IPS-20b (cell line): ENCODE measurements at regions not wholly inside any gene's neighbourhood (a gene's known extent, or its start where the extent isn't known, plus 50 kb on each side); places are given as distances from the start of the nearest gene placed in this dataset.

Experiments used
- H3K27ac ChIP-seq: one replicate; pipeline ENCODE4 v1.5.1; 2013; ENCODE audit warnings: low read length
- H3K27me3 ChIP-seq: 2 replicates; pipeline ENCODE4 v1.6.1; 2013; ENCODE audit warnings: mild to moderate bottlenecking, low read length, inconsistent platforms; ENCODE audit not compliant: insufficient read depth
- H3K36me3 ChIP-seq: 2 replicates; pipeline ENCODE4 v1.6.1; 2013; ENCODE audit warnings: low read depth, mild to moderate bottlenecking, inconsistent platforms, low read length, moderate library complexity; ENCODE audit not compliant: insufficient read depth
- H3K4me1 ChIP-seq: 2 replicates; pipeline ENCODE4 v1.6.1; 2013; ENCODE audit warnings: mild to moderate bottlenecking, control low read depth, inconsistent platforms, low read length, moderate library complexity; ENCODE audit not compliant: insufficient read depth
- H3K4me3 ChIP-seq: 2 replicates; pipeline ENCODE4 v1.5.1; 2013; ENCODE audit warnings: mild to moderate bottlenecking, low read length, inconsistent platforms
- H3K9ac ChIP-seq: 2 replicates; pipeline ENCODE4 v1.6.1; 2013; ENCODE audit warnings: low read depth, mild to moderate bottlenecking, inconsistent platforms, low read length, moderate library complexity
- H3K9me3 ChIP-seq: 2 replicates; pipeline ENCODE4 v1.6.1; 2013; ENCODE audit warnings: mild to moderate bottlenecking, low read depth, low read length, inconsistent platforms; ENCODE audit not compliant: insufficient read depth

GRCh38 chr20:17799575-17800227 is 99.9 kb downstream of the BANF2 start:
- Histone ChIP-seq H3K27me3 (no peaks in the 10 kb centered on the region), H3K4me3 (no peak overlapping the region), H3K27ac (no peak overlapping the region), H3K36me3 (no peaks in the 10 kb centered on the region), H3K4me1 (no peaks in the 10 kb centered on the region), H3K9ac (no peak overlapping the region), H3K9me3 (peaks cover 8% of the 10 kb centered on the region)

- no peaks in the 10 kb centered on the region for H3K27me3 ChIP-seq
- H3K9ac ChIP-seq: no peak overlapping the region
- H3K9me3 ChIP-seq: peaks cover 8% of the 10 kb centered on the region
- no peaks in the 10 kb centered on the region for H3K36me3 ChIP-seq
- no peaks in the 10 kb centered on the region for H3K4me1 ChIP-seq
- H3K27ac ChIP-seq: no peak overlapping the region
- no peak overlapping the region for H3K4me3 ChIP-seq
Observed at GRCh38 chr20:17798601-17799000, 98.8 kb downstream of the BANF2 start.

DNA sequence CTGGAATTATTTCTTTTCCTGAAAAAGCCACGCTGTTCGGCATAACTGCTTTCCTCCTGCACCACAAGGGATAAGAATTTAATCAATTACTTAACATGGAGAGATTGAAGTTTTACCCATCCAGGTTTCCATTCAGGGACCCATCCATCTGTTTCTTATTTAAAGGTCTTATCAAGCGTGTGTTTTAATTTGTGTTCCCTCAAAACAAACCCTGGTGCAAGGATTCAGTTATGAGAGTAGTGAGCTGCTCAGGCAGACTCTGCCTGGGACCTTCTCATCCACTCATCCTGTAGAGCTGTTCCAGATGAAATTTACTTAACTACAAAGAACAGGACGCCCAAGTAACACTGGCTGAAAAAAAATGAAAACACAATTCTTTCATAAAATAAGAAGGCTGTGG is 97.8 kb downstream of the BANF2 start:
- Histone ChIP-seq H3K4me1 (no peaks in the 10 kb centered on the region), H3K9ac (no peak overlapping the region), H3K36me3 (no peaks in the 10 kb centered on the region), H3K27me3 (no peaks in the 10 kb centered on the region), H3K4me3 (no peak overlapping the region), H3K27ac (no peak overlapping the region), H3K9me3 (peaks cover 8% of the 10 kb centered on the region)

DNA sequence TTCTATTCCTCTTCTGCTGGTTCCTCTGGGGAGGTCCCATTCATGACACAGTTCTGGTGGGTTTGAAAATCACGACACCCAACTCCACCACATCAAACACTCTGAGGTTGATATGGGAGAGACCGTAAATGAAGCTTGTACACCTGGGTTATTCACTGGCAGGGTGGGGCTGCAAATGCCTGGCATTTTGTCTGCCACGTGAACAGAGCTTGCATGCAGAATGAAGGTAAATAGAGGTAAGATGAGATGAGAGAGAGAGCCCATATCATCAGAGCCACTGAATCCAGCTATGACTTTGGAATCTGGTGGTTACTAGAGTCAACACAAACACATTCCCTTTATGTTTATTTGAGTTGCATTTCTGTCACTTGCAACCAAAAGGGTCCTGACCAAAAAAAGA is 97.4 kb downstream of the BANF2 start:
- no peak overlapping the region for H3K27ac ChIP-seq
- H3K27me3 ChIP-seq: no peaks in the 10 kb centered on the region
- H3K36me3 ChIP-seq: no peaks in the 10 kb centered on the region
- H3K4me1 ChIP-seq: no peaks in the 10 kb centered on the region
- H3K4me3 ChIP-seq: no peak overlapping the region
- peaks cover 8% of the 10 kb centered on the region; the same call in 1 of the 2 replicates for H3K9me3 ChIP-seq
- H3K9ac ChIP-seq: no peak overlapping the region

DNA sequence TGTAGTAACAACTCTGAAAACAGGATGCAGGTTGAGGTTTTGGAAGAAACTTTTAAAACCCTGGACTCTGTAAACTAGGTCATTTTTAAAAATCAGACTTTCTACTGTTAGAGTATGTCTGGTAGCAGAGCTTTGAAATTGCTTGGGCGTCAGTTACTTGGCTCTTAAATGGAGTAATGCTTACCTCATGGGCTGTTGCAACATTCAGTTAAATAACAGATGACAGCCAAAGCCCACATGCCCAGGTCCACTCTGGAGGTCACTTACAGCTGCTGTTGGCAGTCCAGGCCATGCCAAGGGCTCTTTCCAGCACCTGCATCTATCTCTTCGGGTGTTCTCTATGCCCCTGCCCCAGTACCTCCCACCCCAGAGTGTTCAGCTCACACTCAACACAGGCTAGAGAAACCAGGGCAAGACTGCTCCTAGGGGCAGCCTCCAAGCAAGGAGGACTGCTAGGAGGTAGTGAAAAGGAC is 96.4 kb downstream of the BANF2 start:
- H3K9ac ChIP-seq: no peak overlapping the region
- no peak overlapping the region for H3K27ac ChIP-seq
- H3K4me3 ChIP-seq: no peak overlapping the region
- no peaks in the 10 kb centered on the region for H3K4me1 ChIP-seq
- peaks cover under 1% of the 10 kb centered on the region; the same call in 1 of the 2 replicates for H3K9me3 ChIP-seq
- no peaks in the 10 kb centered on the region for H3K36me3 ChIP-seq
- H3K27me3 ChIP-seq: no peaks in the 10 kb centered on the region

- H3K9me3 ChIP-seq: no peaks in the 10 kb centered on the region
- no peaks in the 10 kb centered on the region for H3K27me3 ChIP-seq
- no peak overlapping the region for H3K27ac ChIP-seq
- H3K4me1 ChIP-seq: no peaks in the 10 kb centered on the region
- H3K4me3 ChIP-seq: no peak overlapping the region
- no peaks in the 10 kb centered on the region for H3K36me3 ChIP-seq
- no peak overlapping the region for H3K9ac ChIP-seq
Observed at GRCh38 chr20:17795501-17796071, 95.8 kb downstream of the BANF2 start.

DNA sequence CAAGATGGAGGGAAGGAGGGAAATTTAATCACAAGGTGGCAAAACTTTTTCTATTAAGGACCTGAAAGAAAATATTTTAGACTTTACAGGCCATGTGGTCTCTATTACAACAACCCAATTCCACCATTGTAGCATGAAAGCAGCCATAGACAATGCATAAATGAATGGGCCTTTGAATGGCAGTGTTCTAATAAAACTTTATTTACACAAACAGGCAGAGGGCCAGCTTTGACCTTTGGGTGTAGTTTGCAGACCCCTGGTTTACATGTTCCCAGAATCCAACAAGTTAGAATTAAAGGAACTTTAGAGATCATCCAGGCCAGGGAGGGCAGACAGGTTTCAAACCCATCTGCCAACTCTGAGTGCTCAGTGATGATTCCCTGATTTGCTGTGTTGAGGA is 95.2 kb downstream of the BANF2 start:
- no peak overlapping the region for H3K27ac ChIP-seq
- no peaks in the 10 kb centered on the region for H3K4me1 ChIP-seq
- no peaks in the 10 kb centered on the region for H3K9me3 ChIP-seq
- H3K4me3 ChIP-seq: no peak overlapping the region
- no peaks in the 10 kb centered on the region for H3K27me3 ChIP-seq
- no peak overlapping the region for H3K9ac ChIP-seq
- no peaks in the 10 kb centered on the region for H3K36me3 ChIP-seq

DNA sequence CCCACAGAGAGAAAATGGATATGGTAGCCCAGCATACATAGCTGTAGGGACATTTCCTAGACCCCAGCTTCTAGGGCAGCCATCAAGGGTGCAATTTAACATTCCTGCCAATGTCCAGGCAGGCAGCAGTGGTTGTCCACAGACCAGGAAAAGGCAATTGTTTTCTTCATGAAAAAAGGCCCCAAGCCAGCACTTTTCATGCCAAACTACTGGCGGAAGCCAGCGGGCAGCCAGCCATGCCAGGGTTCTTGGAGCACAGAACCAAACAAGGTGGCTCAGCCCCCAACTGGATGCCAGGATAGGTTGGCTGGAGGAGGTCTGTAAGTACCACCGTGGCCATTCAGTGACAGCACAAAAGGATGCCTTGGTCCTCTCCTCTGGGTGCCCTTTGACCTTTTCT is 94.6 kb downstream of the BANF2 start:
- Histone ChIP-seq H3K36me3 (no peaks in the 10 kb centered on the region), H3K4me3 (no peak overlapping the region), H3K27me3 (no peaks in the 10 kb centered on the region), H3K9ac (no peak overlapping the region), H3K9me3 (no peaks in the 10 kb centered on the region), H3K4me1 (no peaks in the 10 kb centered on the region), H3K27ac (no peak overlapping the region)

DNA sequence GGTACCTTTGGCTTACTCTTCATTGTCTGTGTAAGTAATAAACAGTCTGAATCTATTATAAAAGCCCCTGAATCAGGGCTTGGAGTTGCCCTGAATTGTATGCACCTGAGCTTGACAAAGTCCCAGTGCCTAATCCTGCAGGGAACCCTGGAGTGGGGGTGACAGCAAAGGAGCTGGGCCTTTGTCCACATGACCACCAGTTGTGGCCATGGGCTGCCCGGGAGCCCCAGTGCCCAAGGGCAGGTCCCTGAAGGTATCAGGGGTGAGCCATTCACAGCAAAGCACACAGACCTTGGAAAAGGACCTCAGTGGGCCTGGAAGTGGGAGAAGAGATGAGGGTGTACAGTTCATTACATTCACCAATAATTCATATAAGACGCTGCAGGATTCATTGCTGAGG is 94.2 kb downstream of the BANF2 start:
- no peaks in the 10 kb centered on the region for H3K4me1 ChIP-seq
- H3K4me3 ChIP-seq: no peak overlapping the region

GRCh38 chr20:17790296-17790695 is 90.5 kb downstream of the BANF2 start:
- Histone ChIP-seq H3K27ac (no peak overlapping the region), H3K9me3 (no peaks in the 10 kb centered on the region), H3K36me3 (no peaks in the 10 kb centered on the region), H3K4me3 (no peak overlapping the region), H3K27me3 (no peaks in the 10 kb centered on the region), H3K4me1 (peaks cover 3% of the 10 kb centered on the region; the same call in 1 of the 2 replicates), H3K9ac (no peak overlapping the region)

More for the DNA sequence above, 94.2 kb downstream of the BANF2 start:
- Histone ChIP-seq H3K36me3 (no peaks in the 10 kb centered on the region), H3K27me3 (no peaks in the 10 kb centered on the region), H3K27ac (no peak overlapping the region), H3K9ac (no peak overlapping the region), H3K9me3 (no peaks in the 10 kb centered on the region)

GRCh38 chr20:17787816-17788215 is 88.0 kb downstream of the BANF2 start:
- H3K9me3 ChIP-seq: no peaks in the 10 kb centered on the region
- H3K27me3 ChIP-seq: no peaks in the 10 kb centered on the region
- no peak overlapping the region for H3K9ac ChIP-seq
- peaks cover 3% of the 10 kb centered on the region; the same call in 1 of the 2 replicates for H3K4me1 ChIP-seq
- H3K4me3 ChIP-seq: no peak overlapping the region
- H3K36me3 ChIP-seq: no peaks in the 10 kb centered on the region
- no peak overlapping the region for H3K27ac ChIP-seq

DNA sequence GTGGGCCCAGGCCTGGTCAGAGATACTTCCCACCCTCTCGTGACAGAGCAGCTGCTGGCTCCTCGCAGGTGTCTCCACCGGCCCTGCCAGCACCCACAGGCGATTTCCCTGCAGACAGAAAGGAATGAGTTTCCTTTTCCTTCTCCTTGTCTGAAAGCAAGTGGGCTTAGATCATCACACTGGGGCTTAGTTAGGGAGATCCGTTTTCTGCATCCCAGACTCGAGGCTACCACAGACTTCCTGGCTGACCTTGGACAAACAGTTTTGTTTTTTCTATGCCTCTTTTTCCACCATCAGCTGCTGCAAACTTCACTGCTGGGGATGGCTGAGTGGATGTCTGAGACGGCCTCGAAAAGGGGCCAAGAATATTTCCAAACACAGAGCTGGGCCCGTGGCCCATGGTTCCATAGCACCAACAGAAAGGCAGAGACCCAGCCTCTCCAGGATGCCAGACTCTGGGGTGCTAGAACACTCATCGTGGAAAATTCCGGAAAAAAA is 86.5 kb downstream of the BANF2 start:
- Histone ChIP-seq H3K36me3 (no peaks in the 10 kb centered on the region), H3K9ac (no peak overlapping the region), H3K9me3 (no peaks in the 10 kb centered on the region), H3K27me3 (no peaks in the 10 kb centered on the region), H3K4me3 (no peak overlapping the region), H3K4me1 (peaks cover 3% of the 10 kb centered on the region; the same call in 1 of the 2 replicates), H3K27ac (no peak overlapping the region)
